Stimulated activated CD4-positive, alpha-beta T cell treated with anti-CD3 and anti-CD28 coated beads, Interleukin-4, amount 100 ng/mL, for 24 hours (primary cell): ENCODE measurements at regions not wholly inside any gene's neighbourhood (a gene's known extent, or its start where the extent isn't known, plus 50 kb on each side); places are given as distances from the start of the nearest gene placed in this dataset.

ENCODE experiments used
- DNase-seq: peaks from one replicate; pipeline ENCODE4 v3.0.0-alpha.2; 2020

- no peak for DNase-seq
These were observed 144.2 kb downstream of the PTPRU start for GRCh38 chr1:29380532-29380931.

- no peak for DNase-seq
These were observed 143.2 kb downstream of the PTPRU start for GRCh38 chr1:29379443-29380073.
